Left hindlimb (tissue), 1 donor: ENCODE measurements at regions not wholly inside any gene's neighbourhood (a gene's known extent, or its start where the extent isn't known, plus 50 kb on each side); places are given as distances from the start of the nearest gene placed in this dataset.

Experiments
- DNase-seq: peaks from one replicate; pipeline ENCODE4 v3.0.0-alpha.2; 2018

GRCh38 chrX:21056622-21057021 is 317.6 kb upstream of the CNKSR2 start:
- no peak for DNase-seq

- DNase-seq: no peak
Observed at GRCh38 chrX:21047034-21047455, 327.2 kb upstream of the CNKSR2 start.

GRCh38 chrX:21014326-21014725 is 359.9 kb upstream of the CNKSR2 start:
- DNase-seq: no peak

GRCh38 chrX:21004835-21005234 is 369.4 kb upstream of the CNKSR2 start:
- DNase-seq: no peak

- DNase-seq: no peak
Observed at GRCh38 chrX:20995829-20996228, 378.4 kb upstream of the CNKSR2 start.

DNA sequence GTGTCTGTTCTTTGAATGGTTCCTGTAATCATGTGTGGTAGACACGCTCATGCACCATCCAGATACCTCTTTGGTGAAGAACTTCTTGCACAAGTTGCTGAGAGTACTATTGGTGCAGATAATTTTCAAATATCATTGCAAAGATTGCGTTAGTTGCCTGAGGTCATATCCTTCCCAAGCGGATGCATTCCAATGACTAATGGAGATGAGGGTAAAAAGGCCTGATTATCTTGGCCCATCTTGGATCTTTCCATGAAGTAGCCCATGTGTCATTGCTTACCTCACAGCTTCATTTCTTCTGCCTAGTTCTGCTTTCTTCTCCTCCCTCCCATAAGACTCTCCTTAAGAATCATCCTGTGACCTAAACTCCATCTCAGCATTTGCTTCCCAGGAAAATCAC is 384.9 kb upstream of the CNKSR2 start:
- no peak for DNase-seq

- no peak for DNase-seq
Observed at GRCh38 chrX:20988804-20989203, 385.4 kb upstream of the CNKSR2 start.

- DNase-seq: no peak
Observed at GRCh38 chrX:20988118-20988517, 386.1 kb upstream of the CNKSR2 start.

GRCh38 chrX:20980426-20980825 is 393.8 kb upstream of the CNKSR2 start:
- no peak for DNase-seq

GRCh38 chrX:20974326-20974725 is 399.9 kb upstream of the CNKSR2 start:
- no peak for DNase-seq

DNA sequence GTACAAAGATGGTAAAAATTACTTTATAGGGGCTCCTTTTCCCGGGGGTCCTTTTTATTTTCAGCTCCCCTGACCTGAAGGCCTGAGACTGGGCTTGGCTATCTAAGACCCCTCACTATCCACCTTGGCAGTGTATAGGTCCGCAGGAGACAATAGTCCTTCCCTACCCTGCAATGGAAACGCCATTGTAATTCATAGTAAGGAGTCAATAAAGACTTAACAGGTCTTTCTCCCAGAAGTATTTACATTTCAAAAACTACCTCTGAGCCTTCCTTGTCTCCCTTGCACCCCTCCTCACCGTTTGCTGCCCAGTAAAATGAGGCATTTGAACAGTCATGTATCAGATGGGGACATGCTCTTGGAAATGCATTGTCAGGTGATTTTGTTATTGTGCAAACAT is 401.2 kb upstream of the CNKSR2 start:
- DNase-seq: no peak

GRCh38 chrX:20971250-20971649 is 403.0 kb upstream of the CNKSR2 start:
- DNase-seq: no peak

- no peak for DNase-seq
Observed at GRCh38 chrX:20969565-20969964, 404.7 kb upstream of the CNKSR2 start.

- DNase-seq: no peak
Observed at GRCh38 chrX:20968996-20969395, 405.2 kb upstream of the CNKSR2 start.

DNA sequence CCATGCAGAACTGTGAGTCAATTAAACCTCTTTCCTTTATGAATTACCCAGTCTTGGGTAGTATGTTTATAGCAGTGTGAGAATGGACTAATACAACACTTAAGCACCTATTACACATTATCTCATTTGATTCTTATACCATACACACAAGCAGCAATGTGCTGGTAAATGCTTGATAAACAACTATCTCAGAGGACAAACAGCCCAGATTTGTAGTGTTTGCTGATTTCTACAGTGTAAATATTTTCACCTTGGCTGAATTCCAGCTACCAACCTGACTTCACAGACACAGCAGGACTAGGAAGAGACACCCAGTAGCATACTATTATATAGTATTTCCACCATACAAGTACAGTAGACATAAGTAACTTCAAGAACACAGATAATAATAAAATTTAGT is 406.5 kb upstream of the CNKSR2 start:
- DNase-seq: no peak

GRCh38 chrX:20965270-20966044 is 408.8 kb upstream of the CNKSR2 start:
- no peak for DNase-seq

DNA sequence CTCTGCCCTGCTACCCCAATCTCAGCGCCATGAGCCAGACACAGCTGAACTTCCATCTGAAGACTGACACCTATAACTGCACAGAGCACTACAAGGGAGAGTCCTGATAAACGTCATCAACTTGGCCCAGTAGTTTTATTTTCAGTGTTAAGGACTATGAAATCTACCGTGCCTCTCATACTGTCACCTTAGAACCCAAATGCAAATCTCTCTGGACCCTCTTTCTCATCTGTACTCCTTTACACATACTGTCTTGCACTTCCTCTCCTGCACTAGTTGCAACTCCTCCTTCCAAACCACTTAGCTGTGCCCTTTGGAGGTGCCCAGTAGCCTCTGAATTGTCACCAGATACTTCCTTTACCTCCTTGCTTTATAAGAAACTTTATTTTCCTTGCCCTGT is 420.2 kb upstream of the CNKSR2 start:
- no peak for DNase-seq

DNA sequence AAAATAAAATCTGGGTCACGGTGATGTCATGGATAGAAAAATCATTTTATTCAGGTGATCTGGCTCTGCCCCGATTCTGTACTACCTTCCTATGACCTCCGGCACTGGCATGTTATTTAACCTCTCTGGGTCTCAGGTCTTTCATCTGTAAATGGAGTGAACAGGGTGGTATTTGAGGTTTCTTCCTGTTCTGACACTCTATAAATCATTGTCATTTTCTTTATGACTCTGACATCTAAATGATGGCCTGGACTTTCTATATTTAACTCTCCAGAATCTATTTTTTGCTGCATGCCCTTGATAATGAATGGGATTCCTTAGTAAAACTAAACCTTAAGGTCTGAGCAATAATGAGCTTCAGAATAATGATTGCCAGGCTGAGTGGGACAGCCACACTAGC is 422.0 kb upstream of the CNKSR2 start:
- no peak for DNase-seq

DNA sequence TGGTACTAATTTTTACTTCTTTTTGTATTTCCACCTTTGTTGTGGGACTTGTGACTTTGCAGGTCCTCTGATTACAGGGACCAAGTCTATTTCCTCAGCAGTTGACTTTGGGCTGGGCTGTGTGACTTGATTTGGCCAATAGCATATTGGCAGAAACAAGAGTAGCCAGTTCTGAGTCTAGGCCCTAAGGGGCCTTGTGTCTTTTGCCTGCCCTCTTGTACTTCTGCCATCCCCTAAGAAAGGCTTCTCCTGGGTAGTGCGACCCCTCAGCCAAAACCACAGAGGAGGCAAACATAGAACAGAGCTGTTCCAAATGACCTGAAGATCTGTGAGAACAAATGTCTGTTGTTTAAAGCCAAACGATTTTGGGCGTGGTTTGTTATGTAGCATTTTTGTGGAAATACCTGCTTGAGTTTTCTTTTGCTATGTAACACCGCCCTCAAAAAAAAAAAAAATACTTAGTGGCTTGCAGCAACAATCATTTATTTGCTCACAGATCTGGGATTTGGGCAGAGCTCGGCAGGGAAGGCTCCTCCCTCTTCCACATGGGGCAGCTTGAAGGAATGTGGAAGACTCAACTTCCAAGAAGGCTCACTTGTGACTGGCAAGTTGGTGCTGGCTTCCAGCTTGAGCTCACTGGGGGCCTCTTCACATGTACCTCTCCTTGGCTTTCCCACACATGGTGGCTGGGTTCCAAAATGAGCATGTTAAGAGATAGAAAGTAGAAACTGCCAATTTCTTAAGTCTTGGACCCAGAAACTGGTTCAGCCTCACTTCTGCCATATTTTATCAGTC is 423.0 kb upstream of the CNKSR2 start:
- no peak for DNase-seq

DNA sequence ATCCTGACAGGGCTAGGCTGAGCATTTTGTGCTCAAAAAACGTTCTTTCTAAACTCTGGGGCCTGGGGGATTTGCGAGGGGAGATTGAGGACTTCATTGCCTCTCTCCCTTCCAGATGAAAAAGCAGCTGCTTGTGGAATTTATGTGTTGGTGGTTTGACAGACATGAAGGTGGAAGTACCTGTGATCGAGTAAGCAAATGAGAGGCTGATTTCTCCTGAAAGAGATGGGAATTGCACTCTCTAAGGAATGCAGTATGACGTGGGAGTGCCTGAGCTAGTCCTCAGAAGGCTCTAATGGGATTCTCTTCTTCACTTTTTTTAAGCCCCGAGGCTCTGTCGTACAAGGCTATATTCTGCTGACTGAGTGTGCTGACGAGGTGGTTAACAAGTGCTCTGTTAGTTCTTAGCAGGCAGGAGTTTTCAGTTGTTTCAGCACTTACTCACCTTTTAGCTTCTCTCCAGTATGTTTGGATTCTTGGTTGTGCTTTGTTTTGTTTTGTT is 426.8 kb upstream of the CNKSR2 start:
- DNase-seq: no peak

DNA sequence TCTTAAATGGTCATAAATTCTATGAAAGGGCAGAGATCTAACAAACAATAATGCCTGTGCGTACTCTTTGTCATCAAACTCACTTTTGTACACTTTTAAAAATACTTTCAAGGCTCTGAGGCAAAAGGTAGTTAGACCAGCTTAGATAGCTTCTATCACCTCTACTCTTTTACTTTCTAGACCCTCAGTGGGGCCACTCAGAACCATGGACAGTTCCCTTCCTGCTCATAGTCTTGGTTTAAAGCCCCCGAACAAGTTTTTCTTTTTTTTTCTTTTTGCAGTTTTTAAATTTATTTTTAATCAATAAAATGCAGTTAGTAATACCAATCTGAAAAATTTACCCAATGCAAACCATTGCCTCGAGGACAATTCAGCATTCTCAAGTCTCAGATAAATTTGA is 460.5 kb upstream of the CNKSR2 start:
- DNase-seq: no peak

DNA sequence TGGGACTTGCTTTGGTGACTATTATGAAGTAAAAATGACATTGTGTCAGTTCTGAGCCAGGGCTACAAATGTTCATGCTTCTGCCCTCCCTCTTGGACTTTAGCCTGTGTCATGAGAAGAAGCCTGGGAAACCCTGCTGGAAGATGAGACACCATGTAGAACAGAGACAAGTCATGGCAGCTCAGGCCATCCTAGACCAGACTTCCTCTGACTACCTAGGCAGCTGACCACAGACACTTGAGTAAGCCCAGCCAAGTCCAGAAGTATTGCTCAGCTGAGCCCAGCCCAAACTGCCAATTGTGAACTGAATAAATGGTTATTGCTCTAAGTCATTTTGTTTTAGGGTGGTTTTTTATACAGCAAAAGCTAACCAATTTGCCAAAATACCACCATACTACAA is 467.6 kb upstream of the CNKSR2 start:
- DNase-seq: no peak

DNA sequence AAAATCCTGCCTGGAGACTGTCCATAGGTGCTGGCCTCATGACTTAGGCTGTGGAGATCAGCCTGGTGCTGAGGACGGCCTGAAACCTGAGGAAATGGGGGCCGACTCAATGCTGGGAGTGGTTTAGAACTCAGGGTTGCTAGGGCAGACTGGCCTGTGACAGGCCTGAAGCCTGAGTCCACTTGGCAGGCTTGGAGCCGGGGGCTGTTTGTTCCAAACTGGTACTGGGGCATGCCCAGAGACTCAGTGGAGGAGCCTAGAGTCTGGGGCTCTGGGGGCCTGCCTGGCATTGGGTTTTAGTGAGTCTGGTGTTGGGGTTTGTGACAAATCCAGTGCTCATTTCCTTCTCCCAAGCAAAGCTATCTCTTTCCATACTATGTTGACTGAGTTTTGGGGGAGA is 489.7 kb upstream of the CNKSR2 start:
- no peak for DNase-seq

- no peak for DNase-seq
Observed at GRCh38 chrX:20863649-20864048, 510.6 kb upstream of the CNKSR2 start.
